Epithelial cell of prostate (primary cell): ENCODE measurements at regions not wholly inside any gene's neighbourhood (a gene's known extent, or its start where the extent isn't known, plus 50 kb on each side); places are given as distances from the start of the nearest gene placed in this dataset.

Source experiments
- DNase-seq: peaks from one replicate; pipeline ENCODE4 v3.0.0-alpha.2; 2011; ENCODE audit warnings: low read depth, low spot score
- H3K27ac ChIP-seq: fragments of 450-650 bp; 2 replicates; pipeline ENCODE4 v1.5.1; 2017; ENCODE audit warnings: mild to moderate bottlenecking

DNA sequence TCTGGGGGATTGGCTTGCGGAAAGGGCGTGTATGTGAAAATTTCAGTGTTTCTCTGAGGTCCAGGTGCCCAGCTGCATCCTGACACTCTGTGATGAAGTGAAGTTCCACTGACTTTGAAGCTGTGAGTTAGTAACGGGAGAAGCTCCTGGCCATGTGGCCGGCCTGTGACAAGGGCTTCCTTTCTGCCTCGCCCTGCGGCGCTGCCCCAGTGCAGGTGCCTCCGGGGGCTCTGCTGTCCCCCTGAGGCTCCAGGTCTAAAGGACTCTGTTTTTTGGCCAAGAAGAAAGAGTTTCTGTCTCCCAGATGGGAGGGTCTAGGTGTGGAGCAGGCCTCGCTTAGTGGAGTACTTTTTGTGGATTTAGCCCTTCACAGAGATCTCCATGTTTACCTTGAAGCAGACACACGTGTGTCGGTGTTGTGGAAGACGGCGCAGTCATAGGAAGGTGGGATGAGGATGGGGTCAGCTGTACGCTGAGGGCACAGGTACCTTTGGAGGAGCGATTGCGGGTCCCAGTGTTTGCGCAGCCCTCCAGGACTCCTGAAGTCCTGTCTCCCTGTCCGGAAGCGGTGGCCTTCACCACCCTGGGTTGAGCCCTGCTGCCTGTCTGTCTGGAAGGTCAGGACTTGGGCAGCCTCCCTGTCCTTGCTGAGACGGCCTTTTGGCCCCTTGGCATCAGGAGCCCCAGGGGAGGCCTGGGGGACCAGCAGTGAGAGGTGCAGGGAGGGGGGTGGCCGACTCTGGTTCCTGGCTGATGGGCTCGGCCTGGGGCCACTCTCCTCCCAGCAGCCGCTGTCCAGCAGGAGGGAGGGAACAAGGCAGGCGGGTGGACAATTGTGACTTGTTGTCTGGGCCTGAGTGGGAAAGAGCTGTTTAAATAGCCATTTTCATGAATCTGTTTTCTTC, 1249.3 kb downstream of the BRD1 start:
- no peak overlapping the region for H3K27ac ChIP-seq
- no peak for DNase-seq

DNA sequence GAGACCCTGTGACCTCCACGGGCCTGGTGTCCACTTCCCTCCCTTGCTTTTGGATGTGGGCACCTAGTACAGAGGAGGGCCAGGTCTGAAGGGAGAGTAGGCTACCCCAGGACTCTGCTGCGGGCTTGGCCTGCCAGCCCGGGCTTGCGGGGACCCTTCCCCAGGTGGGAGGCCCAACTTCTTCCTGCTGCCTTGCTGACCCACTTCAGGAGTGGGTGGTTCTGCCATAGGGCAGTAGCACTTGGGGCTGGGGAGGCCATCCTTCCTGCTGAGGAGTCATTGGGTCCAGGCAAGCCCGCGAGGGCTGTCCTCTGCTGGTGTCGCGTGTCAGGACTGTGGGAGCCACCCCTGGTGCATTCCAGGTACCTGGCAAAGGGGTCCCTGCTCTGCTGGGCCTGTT, 1250.0 kb downstream of the BRD1 start:
- no peak for DNase-seq

DNA sequence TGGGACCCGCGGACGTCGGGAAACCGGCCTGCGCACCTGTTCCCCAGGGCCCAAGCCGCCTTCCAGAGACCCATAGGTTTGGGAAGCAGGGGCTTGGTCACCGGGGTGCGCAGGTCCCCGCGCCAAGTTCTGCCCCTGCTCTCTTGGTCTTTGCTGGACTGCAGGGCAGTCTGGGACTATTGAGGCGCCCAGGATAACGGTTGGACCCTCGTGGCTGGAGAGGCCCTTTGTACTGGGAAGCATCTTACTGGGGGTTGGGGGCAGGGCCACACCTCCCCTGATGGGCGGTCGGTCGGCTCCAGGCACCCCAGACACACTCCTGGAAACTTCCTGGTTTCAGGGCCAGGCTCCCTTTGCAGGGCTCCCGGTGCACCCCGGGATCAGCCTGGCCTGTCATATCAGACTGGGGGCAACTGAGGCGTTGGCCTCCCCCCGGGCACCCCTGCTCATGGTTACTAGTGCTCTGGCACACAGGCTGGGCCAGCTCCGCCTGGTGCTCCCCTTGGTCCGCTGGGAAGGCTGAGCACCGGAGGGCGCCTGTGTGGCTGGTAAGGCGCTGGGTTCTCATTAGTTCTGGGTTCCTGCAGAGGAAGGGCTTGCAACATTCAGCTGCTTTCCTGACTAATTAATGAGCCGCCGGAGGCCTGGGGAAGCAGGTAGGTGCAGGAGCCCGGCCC, 1250.5 kb downstream of the BRD1 start:
- DNase-seq: no peak
- H3K27ac ChIP-seq: no peak overlapping the region

More for the DNA sequence above, 1250.0 kb downstream of the BRD1 start:
- H3K27ac ChIP-seq: no peak overlapping the region

DNA sequence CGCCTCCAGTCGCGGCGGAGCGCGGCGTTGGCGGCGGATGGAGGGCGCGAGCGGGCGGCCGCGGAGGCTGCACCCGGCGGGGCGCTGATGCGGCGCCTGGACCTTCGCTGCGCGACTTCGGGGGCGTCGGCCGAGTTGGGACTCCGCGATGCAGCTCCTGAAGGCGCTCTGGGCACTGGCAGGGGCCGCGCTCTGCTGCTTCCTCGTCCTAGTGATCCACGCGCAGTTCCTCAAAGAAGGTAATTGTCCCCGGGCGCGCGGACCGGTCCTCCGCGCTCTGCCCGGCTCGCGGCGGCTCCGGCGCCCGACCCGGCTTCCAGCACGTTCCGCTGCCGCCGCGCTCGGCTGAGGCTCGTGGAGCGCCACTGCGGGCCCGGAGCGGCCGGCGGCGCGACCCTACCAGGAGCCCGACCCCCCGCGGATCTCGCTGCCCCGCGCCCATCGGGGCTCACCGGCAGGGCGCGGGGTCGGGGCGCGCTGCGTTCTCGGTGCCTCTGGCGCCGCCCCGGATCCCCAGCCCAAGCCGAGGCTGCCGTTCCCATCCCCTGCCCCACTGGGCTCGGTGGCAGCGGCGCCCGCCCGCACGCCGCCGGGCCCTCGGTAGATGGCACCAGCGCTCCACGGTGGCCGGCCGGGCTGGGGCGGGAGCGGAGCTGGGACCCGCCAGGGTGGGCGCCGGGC, 1251.2 kb downstream of the BRD1 start:
- no peak for DNase-seq
- no peak overlapping the region for H3K27ac ChIP-seq

DNA sequence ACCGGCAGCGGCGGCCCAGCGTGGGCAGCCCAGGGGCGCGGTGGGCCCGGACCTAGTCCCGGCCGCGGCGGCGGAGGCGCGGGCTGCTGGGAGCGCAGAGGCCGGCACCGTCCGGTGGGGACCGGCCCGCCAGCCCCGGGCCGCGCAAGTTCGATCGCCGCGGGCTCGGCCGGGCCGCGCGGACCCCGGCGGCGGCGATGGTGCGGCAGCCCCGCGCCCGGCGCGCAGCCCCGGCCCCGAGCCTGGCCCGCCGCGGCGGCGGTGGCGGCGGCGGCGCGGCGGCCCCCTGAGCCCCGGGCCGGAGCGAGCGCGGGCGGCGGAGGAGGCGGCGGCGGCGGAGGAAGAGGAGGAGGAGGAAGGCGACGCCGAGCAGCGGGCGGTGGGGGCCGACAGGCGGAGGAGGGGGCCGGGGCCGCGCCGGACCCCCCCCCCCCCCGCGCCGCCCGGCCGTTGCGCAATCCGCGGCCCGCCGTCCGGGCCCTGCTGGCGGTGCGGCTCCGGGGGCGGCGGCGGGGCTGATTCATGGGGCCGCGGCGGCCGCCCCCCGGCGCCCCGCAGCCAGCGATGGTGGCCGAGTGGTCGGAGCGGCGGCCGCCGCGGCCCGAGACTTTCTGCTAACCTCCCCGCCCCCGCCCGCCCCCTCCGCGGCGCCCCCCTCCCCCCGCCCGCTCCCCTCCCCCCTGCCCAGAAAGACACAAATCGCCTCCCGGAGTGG, 1251.9 kb downstream of the BRD1 start:
- H3K27ac ChIP-seq: no peak overlapping the region
- no peak for DNase-seq

DNA sequence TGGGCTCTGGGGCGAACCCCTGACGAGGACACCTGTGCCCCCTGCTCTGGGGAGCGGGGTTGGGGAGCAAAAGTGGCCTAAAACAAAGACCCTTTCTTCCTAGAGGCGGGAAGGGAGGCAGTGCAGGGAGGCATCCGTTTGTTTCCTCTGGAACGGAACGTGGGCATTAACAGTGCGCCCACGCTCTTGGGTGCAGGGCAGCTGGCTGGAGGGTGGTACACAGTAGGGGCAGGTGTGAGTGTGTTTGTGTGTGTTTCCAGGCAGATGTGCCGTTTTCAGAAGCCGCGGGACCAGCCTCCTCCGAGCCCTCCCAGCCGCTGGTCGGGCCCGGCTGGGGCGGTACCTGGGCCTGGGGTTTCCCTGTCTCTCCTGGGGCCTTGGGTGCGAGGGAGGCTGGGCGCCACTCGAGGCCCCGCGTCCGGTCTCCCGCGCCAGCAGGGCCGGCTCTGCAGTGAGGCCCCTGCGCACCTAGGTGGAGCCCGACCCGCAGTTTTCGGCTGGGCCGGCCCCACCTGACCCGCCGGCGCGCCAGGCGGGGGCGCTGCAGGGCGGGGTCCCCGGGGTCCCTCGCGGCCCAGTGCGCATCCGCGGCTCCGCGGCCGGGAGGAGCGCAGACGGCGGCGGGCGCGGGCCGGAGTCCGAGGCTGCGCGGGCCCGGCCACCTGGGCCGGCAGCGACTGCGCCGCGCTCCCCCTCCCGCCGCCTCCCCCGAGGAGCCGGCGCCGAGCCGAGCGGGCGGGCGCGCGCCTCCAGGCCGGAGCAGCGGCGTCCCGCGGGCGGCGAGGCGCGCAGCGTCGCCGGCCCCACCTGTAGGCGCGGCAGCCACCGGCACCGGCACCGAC, 1252.7 kb downstream of the BRD1 start:
- DNase-seq: no peak
- H3K27ac ChIP-seq: no peak overlapping the region

DNA sequence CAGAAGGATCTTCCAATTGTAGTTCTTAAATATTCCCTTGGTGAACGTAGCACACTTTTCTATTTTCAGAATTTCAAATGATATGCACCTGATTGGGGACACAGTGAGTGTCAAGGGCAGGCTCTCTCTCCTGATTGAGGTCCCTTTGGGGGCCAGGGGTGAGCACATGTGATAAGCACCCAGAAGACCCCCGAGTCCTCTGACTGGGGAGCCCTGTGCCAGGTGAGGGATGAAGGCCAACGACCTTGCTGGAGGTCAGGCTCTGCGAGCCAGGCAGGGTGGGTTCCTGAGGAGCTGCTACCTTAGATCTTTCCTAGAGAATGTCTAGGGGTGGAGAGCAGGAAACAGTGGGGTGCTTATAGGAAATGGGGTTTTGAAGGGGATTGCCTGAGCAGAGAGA, 1253.9 kb downstream of the BRD1 start:
- H3K27ac ChIP-seq: no peak overlapping the region
- no peak for DNase-seq

DNA sequence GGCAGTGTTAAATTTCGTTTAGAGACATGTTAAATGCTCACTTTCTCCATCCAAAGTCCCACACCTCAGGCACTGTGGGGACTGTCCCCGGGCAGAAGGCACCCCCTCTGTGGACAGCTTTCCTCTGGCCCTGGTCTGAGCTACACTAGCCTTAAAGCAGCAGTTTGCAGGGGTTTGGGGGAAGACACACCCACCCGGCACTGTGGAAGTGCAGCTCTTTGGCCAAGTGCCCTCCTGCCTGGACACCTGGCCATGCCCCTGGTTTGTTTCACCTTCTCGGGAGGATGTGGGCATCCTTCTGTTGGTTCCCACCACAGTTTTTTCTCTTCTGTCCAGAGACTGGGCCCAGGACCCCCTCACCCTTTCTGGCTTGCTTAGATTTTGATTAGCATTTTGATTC, 1254.7 kb downstream of the BRD1 start:
- DNase-seq: no peak

DNA sequence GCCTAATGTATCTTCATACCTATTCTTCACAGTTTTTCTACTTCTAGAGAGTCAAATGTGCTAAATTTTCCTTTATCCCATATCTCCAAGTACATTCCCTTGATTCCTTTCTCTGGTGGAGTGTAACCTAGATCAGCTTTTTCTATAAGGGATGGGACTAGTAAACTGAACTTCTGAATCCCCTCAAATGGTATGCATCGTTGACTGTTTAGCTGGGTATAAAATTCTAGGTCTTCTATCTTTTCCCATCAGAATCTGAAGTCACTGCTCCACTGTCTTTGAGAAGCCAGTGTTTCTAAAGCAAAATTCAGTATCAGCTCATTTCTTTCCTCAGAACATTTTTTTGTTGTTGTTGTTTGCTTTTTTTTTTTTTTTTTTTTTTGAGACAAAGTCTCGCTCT, 1256.8 kb downstream of the BRD1 start:
- DNase-seq: no peak
- H3K27ac ChIP-seq: no peak overlapping the region

More for the DNA sequence above, 1254.7 kb downstream of the BRD1 start:
- no peak overlapping the region for H3K27ac ChIP-seq

DNA sequence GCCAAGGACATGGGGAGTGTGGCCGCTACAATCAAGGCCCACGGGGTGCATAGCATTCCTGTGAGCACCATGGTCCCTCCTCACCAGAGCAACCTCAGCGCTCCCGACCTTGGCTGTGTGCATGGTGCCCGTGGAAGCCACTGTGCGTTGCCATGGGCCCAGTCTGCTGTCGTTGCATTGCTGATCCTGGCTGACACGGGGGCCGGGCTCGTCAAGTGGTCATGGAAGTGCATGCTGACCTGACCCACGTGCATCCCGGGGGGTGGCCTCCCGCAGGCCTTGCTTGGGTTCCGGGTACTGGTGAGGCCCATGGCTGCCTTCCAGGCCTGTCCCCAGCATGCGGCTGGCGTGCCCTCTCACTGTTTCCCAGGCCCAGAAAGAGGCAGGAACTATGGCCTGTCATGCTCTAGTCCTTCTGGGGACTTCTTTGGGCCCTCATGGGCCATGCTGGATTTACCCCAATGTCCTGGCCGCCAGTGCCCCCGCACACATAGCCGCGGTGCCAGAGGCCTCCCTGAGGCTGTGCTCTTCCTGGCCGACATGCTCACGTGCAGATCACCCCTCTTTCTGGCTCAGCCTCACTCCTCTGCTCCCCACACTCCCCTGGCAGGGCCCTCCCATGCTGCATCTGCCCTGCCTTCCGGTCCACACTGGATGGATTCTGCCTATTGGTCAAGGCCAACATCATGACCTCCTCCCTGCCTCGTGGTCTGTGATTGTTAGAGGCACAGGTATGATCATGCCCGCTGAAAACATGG, 1258.0 kb downstream of the BRD1 start:
- DNase-seq: no peak
- H3K27ac ChIP-seq: no peak overlapping the region

DNA sequence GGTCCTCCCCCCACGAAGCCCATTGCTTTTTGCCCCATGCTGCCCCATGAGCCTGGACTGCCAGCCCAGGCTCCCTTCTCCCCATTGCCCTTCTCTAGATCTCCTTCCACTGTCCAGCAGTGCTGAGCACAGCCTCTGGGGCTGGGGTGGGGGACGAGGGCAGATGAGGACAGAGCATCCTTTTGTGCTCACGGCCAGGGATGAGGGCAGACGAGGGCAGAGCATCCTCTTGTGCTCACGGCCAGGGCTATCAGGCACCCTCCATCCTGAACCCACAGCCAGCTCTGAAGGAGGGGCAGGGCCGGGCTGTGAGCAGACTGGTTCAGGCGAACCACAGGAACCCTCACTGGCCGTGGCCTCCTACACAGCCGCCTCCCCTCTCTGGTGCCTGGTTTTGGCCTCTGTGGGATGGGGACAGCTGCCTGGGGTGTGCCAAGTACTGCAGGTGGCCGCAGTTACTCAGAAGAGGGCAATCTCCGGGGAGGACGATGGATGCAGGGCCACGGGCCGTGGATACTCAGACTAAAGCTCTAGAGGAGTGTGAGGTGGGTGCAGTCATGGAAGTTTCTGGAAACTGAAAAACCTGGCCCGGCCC, 1258.8 kb downstream of the BRD1 start:
- no peak for DNase-seq
- no peak overlapping the region for H3K27ac ChIP-seq

DNA sequence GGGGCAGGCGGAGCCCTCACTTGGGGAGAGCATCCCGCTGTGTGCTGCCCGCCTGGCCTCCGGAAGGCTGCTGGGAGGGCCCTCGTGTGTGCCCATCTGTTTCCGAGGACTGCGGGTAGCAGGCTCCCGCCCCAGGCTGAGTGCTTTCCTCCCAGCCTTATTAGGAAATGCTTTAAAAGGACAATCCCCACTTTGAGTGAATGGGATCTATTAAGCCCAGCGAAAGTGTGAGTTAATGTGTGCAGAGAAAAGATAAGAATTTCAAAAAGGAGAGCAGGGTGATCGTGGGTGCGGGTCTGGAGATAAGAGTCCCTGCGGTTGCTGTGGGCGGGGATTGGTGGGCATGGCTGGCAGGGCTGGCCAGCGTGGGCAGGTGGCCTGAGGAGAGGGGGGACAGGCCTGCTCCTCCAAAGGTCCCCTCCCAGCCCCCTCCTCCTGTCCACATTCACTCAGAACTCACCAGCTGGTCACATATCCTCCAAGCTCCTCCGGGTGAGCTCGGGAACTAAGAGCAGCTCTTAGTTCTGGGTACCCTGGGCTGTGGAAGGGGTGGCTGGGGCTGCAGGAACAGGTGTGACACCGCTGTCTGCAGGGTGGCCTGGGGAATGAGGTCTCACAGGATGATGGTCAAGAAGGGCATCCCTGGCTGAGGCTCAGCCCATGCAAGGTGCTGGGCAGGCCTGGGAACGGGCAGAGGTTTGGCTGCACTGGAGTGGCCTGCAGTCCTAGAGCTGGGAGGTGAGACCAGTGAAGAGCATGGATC, 1260.3 kb downstream of the BRD1 start:
- no peak overlapping the region for H3K27ac ChIP-seq

DNA sequence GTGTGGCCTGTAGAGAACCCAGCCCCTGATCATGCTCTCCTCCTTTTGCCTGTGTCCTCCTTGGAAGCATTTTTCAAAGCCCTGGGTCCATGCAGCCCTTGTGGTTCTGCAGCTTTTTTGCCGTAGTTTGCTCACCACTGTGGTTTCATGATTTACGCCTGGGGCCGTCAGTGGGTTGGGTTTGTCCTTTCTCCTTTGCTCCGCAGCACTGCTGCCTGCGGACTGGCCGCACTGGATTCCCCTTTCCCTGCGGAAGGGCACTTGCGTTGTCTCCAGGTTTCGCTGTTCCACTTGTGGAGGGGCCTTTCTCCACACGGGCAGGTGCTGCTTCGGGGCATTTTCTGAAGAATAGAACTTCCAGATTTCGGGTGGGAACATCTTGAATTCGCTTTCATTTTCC, 1260.9 kb downstream of the BRD1 start:
- no peak overlapping the region for H3K27ac ChIP-seq
- no peak for DNase-seq

More for the DNA sequence above, 1260.3 kb downstream of the BRD1 start:
- DNase-seq: no peak

DNA sequence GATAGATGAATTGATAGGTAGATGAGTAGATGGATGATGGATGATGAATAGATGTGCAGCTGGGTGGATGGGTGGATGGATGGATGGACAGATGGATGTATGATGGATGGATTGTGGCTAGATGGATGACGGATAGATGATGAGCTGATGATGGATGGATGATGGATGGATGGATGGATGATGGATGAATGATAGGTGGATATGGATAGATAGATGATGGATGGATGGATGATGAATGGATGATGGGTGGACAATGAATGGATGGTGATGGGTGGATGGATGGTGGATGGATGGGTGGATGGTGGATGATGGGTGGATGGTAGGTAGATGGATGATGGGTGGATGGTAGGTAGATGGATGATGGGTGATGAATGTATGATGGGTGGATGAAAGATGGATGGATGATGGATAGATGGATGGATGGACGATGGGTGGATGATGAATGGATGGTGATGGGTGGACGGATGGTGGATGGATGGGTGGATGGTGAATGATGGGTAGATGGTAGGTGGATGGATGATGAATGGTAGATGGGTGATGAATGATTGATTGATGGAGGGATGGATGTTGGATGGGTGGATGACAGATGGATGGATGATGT, 1261.7 kb downstream of the BRD1 start:
- no peak for DNase-seq
- no peak overlapping the region for H3K27ac ChIP-seq

DNA sequence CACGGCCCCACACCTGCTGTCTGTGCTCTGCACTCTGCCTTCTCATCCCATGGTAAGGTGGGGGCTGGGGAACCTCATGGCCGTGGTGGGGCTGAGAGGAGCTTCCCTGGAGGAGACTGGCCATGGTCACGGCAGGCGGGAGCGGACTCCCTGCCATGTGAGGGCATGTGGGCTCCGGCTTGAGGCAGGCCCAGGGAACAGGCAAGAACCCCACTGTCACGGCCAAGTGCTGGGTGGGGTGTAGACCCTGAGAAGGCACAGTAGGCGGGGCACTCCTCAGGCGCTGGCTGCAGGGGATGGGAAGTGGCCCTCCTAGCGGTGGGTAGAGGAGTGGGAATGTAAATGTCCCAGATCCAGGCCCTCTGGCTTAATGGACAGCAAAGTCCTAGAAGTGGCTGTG, 1262.7 kb downstream of the BRD1 start:
- no peak for DNase-seq
- H3K27ac ChIP-seq: no peak overlapping the region

DNA sequence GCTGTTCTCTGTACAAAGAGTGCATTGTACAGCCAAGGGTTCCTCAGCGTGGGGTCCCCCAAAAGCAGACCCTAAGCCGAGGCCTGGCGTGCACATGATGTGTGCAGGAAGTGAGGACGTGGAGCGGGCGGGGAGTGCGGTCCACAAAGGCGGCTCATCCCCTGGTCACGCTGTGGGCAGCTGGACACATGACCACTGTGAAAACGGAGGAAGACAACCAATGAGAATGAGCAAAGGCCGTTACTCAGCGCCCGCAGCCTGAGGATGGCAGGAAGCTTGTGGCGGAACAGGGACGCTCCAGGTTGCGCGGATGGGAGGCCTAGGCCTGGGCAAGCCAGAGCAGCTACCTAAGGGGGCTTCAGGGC, 1263.7 kb downstream of the BRD1 start:
- DNase-seq: no peak
- H3K27ac ChIP-seq: no peak overlapping the region

DNA sequence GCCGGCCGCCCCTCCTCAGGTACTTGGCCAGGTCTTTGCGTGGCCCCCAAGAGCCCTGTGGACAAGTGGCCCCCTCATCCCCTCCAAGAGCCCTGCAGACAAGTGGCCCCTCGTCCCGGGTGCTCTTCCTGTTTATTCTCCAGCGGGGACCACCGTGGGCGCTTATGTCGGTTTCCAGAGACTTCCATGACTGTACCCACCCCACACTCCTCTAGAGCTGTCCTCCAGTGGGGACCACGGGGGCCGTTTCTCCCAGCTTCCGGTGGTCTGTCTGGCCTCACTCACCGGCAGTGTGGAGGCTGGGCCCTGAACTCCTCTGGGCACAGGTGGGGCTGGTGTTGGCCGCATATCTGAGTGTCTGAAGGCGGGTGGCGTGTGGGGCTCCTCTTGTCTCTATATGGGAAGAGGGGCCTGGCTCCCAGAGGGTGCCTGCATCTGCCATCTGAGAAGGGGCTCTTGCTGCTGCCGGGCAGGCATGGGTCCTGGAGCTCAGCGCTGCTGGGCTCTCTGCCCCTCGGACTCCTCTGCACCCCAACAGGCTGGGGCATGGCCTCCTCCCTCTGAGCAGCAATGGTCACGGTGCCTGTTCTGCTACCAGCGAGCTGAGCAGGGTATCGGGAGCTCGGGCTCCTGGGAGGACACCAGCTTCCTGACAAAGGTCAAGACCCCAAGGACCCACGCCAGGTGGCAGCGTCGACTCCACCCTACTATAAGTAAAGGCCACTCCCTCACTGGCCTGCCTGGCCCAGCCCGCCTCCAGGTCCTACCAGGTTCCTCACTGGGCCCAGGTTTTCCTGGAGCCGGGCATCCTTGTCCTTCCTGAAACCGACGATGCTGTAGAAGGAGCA, 1264.3 kb downstream of the BRD1 start:
- H3K27ac ChIP-seq: no peak overlapping the region
- no peak for DNase-seq
